NB4 (cell line): ENCODE measurements at regions not wholly inside any gene's neighbourhood (a gene's known extent, or its start where the extent isn't known, plus 50 kb on each side); places are given as distances from the start of the nearest gene placed in this dataset.

Experiments used
- DNase-seq: peaks from one replicate; pipeline ENCODE4 v3.0.0; 2010; ENCODE audit warnings: low read depth
- H3K4me3 ChIP-seq: one replicate; pipeline ENCODE4 v1.5.1; 2011; ENCODE audit warnings: mild to moderate bottlenecking, low read depth, low read length, moderate library complexity
- MYC ChIP-seq: IDR thresholded peaks from 2 replicates; pipeline ENCODE4 v1.6.1; 2011; ENCODE audit warnings: low read depth, low read length
- POLR2A ChIP-seq: IDR thresholded peaks from 2 replicates; pipeline ENCODE4 v1.6.1; 2011; ENCODE audit warnings: mild to moderate bottlenecking; ENCODE audit not compliant: insufficient read length; ENCODE audit errors: extremely low read depth
- TF ChIP-seq, protein P1 (sequence below): IDR thresholded peaks from one replicate; pipeline ENCODE4 v1.5.1; 2012; ENCODE audit warnings: low read depth, low read length
- TF ChIP-seq, protein P2 (sequence below): IDR thresholded peaks from 2 replicates; pipeline ENCODE4 v1.6.1; 2011; ENCODE audit warnings: low read depth, low read length

GRCh38 chr5:152995214-152995725 is 495.2 kb upstream of the GRIA1 start:
- no peak for TF ChIP-seq POLR2A
- no peak for TF ChIP-seq MYC
- TF ChIP-seq, protein P1, sequence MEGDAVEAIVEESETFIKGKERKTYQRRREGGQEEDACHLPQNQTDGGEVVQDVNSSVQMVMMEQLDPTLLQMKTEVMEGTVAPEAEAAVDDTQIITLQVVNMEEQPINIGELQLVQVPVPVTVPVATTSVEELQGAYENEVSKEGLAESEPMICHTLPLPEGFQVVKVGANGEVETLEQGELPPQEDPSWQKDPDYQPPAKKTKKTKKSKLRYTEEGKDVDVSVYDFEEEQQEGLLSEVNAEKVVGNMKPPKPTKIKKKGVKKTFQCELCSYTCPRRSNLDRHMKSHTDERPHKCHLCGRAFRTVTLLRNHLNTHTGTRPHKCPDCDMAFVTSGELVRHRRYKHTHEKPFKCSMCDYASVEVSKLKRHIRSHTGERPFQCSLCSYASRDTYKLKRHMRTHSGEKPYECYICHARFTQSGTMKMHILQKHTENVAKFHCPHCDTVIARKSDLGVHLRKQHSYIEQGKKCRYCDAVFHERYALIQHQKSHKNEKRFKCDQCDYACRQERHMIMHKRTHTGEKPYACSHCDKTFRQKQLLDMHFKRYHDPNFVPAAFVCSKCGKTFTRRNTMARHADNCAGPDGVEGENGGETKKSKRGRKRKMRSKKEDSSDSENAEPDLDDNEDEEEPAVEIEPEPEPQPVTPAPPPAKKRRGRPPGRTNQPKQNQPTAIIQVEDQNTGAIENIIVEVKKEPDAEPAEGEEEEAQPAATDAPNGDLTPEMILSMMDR: no peak
- TF ChIP-seq, protein P2, sequence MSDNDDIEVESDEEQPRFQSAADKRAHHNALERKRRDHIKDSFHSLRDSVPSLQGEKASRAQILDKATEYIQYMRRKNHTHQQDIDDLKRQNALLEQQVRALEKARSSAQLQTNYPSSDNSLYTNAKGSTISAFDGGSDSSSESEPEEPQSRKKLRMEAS: no peak
- no peak overlapping the region for H3K4me3 ChIP-seq
- no peak for DNase-seq

DNA sequence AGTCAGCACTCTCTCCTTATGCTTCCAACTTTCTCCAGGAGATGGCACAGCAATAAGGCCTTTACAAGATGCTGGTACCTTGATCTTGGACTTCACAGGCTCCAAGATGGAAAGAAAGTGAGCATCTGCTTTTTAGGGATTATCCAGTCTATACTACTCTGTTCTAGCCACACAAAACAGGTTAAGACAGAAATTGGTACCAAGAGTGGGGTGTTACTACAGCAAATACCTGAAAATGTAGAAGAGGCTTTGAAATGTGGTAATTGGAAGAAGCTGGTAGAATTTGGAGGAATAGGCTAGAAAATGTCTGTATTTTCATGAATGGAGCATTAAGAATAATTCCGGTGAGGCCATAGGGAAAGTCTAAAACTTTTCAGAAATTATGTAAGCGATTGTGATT is 484.8 kb upstream of the GRIA1 start:
- DNase-seq: no peak
- no peak overlapping the region for H3K4me3 ChIP-seq
- TF ChIP-seq, protein P2: no peak
- no peak for TF ChIP-seq POLR2A
- no peak for TF ChIP-seq MYC
- TF ChIP-seq, protein P1: no peak

DNA sequence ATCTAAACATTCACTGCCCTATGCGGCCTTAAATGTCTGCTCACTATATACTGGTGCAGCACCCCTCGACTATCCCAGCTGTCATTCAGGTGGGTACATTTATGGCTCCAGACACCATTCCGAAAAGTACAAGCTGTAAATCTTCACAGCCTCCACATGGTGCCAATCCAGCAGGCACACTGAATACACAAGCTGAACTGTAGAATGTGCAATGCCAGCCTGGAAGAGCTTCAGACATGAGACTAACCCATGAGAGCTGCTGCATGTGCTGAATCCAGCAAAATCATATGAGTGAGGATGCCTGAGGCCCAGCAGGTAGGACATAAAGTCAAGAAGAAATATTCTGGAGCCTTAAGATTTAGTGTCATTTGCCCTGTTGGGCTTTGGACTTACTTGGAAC is 483.8 kb upstream of the GRIA1 start:
- no peak overlapping the region for H3K4me3 ChIP-seq
- no peak for TF ChIP-seq MYC
- TF ChIP-seq, protein P2: no peak
- no peak for TF ChIP-seq POLR2A
- TF ChIP-seq, protein P1: no peak
- no peak for DNase-seq

GRCh38 chr5:153014194-153014593 is 476.3 kb upstream of the GRIA1 start:
- no peak for DNase-seq
- TF ChIP-seq MYC: no peak
- TF ChIP-seq, protein P2: no peak
- TF ChIP-seq POLR2A: no peak
- TF ChIP-seq, protein P1: no peak
- no peak overlapping the region for H3K4me3 ChIP-seq

GRCh38 chr5:153018121-153018520 is 472.3 kb upstream of the GRIA1 start:
- H3K4me3 ChIP-seq: no peak overlapping the region
- no peak for DNase-seq
- TF ChIP-seq POLR2A: no peak
- TF ChIP-seq, protein P2: no peak
- TF ChIP-seq MYC: no peak
- TF ChIP-seq, protein P1: no peak
